ENCODE measurements at regions not wholly inside any gene's neighbourhood (a gene's known extent, or its start where the extent isn't known, plus 50 kb on each side); places are given as distances from the start of the nearest gene placed in this dataset.

GRCh38 chr15:39059917-39060316, 495.3 kb upstream of the RASGRP1 start:
- DNase-seq (ENCODE audit: low read depth in 3 of 3, low spot score in 2 of 3): no peak

- DNase-seq (ENCODE audit: low read depth in 3 of 3, low spot score in 2 of 3): no peak
Measured at GRCh38 chr15:39061952-39062464, 497.4 kb upstream of the RASGRP1 start.

- no peak for DNase-seq (ENCODE audit: low read depth in 3 of 3, low spot score in 2 of 3)
Measured at GRCh38 chr15:39066677-39067076, 502.1 kb upstream of the RASGRP1 start.

GRCh38 chr15:39074341-39074985, 506.4 kb upstream of the THBS1 start:
- no peak for DNase-seq (ENCODE audit: low read depth in 3 of 3, low spot score in 2 of 3)

GRCh38 chr15:39075311-39075710, 505.6 kb upstream of the THBS1 start:
- DNase-seq (ENCODE audit: low read depth in 3 of 3, low spot score in 2 of 3): no peak

- DNase-seq (ENCODE audit: low read depth in 3 of 3, low spot score in 2 of 3): no peak
Measured at GRCh38 chr15:39075756-39076341, 505.0 kb upstream of the THBS1 start.

- no peak for DNase-seq (ENCODE audit: low read depth in 3 of 3, low spot score in 2 of 3)
Measured at GRCh38 chr15:39078026-39078425, 502.9 kb upstream of the THBS1 start.

- DNase-seq (ENCODE audit: low read depth in 3 of 3, low spot score in 2 of 3): no peak
Measured at GRCh38 chr15:39079296-39079847, 501.5 kb upstream of the THBS1 start.

- DNase-seq (ENCODE audit: low read depth in 3 of 3, low spot score in 2 of 3): no peak
Measured at GRCh38 chr15:39083213-39083612, 497.7 kb upstream of the THBS1 start.

- no peak for DNase-seq (ENCODE audit: low read depth in 3 of 3, low spot score in 2 of 3)
Measured at GRCh38 chr15:39084674-39085530, 496.0 kb upstream of the THBS1 start.

- no peak for DNase-seq (ENCODE audit: low read depth in 3 of 3, low spot score in 2 of 3)
Measured at GRCh38 chr15:39086641-39087040, 494.2 kb upstream of the THBS1 start.

- no peak for DNase-seq (ENCODE audit: low read depth in 3 of 3, low spot score in 2 of 3)
Measured at GRCh38 chr15:39088156-39088555, 492.7 kb upstream of the THBS1 start.

GRCh38 chr15:39092354-39092753, 488.5 kb upstream of the THBS1 start:
- no peak for DNase-seq (ENCODE audit: low read depth in 3 of 3, low spot score in 2 of 3)

- DNase-seq (ENCODE audit: low read depth in 3 of 3, low spot score in 2 of 3): no peak
Measured at GRCh38 chr15:39092761-39093160, 488.1 kb upstream of the THBS1 start.

- DNase-seq (ENCODE audit: low read depth in 3 of 3, low spot score in 2 of 3): no peak
Measured at GRCh38 chr15:39094116-39094515, 486.8 kb upstream of the THBS1 start.

- no peak for DNase-seq (ENCODE audit: low read depth in 3 of 3, low spot score in 2 of 3)
Measured at GRCh38 chr15:39095218-39095879, 485.5 kb upstream of the THBS1 start.

GRCh38 chr15:39096608-39097205, 484.2 kb upstream of the THBS1 start:
- DNase-seq (ENCODE audit: low read depth in 3 of 3, low spot score in 2 of 3): no peak

- DNase-seq (ENCODE audit: low read depth in 3 of 3, low spot score in 2 of 3): no peak
Measured at GRCh38 chr15:39099524-39099923, 481.4 kb upstream of the THBS1 start.

- no peak for DNase-seq (ENCODE audit: low read depth in 3 of 3, low spot score in 2 of 3)
Measured at GRCh38 chr15:39100106-39100660, 480.7 kb upstream of the THBS1 start.

- DNase-seq (ENCODE audit: low read depth in 3 of 3, low spot score in 2 of 3): no peak
Measured at GRCh38 chr15:39102431-39102830, 478.4 kb upstream of the THBS1 start.
